ENCODE measurements at regions not wholly inside any gene's neighbourhood (a gene's known extent, or its start where the extent isn't known, plus 50 kb on each side); places are given as distances from the start of the nearest gene placed in this dataset.
"Not testable (repeated sequence)": the region's sequence is repeated elsewhere in the genome, so short reads cannot be mapped to it uniquely, and the experiment has no call there.

DNA sequence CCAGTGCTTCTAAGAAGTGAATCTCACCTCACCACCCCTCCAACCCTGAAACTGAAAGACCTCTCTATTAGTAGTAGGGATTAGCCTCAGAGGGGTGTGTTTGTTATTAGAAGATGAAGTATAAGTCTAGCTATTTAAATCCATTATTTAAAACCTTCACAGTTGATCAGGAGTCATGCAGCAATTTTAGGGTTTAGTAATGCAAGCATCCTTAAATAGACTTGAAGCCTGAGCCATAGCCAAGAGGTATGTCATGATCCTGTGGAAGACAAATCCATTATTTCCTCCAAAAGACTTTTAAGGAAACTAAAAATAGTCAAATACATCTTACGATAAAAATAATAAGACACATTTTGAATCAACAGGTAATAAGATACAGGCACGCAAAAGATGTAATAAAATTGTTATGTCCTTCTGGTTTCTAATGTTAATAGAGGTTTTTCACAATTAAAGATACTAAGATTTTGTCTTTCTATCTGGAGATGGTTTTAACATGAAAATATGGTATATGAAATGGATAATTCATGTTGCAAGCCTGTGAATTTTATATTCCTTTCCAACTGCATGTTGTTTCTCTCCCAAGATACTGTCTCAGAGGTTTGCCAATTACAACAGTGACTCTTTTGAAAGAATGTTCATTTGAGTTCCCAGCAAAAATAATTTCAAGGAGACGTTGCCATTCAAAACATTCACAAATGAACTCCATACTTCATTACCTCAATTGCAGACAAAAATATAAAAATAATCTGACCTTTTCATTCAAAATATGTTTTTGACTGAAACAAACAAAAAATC lies 68.0 kb downstream of the LUZP4 start:
- DNase-seq = no peak

DNA sequence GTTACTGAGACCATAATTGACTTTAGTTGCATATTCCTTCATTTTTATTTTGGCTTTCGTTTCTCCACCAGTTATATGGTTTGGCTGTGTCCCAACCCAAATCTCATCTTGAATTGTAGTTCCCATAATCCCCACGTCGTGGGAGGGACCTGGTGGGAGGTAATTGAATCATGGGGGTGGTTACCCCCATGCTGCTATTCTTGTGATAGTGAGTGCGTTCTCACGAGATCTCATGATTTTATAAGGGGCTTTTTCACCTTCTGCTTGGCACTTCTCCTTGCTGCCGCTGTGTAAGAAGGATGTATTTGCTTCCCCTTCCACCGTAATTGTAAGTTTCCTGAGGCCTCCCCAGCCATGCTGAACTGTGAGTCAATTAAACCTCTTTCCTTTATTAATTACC lies 70.0 kb downstream of the LUZP4 start:
- DNase-seq = not testable (repeated sequence)

DNA sequence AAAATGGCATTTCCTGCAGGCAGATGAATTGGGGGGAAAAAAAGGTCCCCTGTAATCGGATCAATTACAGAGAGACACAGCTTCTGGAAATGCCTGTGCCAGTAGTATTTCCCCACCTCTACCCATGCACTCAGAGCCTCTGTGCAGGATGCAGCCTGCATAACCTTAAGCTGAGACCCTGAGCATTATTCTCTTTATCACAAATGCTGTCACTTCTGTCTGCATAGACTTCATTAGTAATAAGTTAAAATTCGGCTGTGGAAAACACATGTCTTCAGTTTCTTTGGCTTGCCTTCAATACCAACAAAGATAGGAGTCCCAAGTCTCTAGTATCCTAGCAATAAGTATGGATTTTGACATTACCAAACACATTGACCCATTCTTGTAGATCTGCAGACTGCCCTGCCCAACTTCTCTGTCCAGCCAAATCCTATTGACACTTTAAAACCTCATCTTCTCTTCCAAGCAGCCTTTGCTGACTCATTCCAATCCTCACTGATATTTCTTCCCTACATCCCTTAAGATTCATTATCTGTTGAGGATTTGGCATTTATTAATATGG lies 70.8 kb downstream of the LUZP4 start:
- DNase-seq = no peak

DNA sequence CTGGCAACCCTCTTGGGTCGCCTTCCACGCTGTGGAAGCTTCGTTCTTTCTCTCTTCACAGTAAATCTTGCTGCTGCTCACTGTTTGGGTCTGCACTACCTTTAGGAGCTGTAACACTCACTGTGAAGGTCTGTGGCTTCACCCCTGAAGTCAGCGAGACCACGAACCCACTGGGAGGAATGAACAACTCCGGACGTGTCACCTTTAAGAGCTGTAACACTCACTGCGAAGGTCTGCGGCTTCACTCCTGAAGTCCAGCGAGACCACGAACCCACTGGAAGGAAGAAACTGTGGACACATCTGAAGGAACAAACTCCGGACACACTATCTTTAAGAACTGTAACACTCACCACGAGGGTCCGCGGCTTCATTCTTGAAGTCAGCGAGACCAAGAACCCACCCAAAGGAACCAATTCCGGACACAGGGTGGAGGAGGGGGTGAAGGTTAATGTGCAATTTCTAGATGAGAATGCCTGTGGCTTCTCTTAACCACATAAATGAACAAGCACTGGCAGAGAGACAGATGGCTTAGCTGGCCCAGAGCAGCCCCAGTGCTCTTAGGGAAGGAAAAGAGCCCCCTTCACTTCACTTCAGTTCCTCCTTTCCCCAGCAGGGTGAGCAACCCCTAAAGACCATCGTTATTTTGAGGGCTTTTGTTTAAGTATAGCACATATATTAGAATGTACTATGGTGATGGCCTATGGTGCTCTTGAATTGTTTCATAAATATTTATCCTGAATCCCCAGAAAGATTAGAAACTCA lies 73.0 kb downstream of the LUZP4 start:
- DNase-seq = no peak

DNA sequence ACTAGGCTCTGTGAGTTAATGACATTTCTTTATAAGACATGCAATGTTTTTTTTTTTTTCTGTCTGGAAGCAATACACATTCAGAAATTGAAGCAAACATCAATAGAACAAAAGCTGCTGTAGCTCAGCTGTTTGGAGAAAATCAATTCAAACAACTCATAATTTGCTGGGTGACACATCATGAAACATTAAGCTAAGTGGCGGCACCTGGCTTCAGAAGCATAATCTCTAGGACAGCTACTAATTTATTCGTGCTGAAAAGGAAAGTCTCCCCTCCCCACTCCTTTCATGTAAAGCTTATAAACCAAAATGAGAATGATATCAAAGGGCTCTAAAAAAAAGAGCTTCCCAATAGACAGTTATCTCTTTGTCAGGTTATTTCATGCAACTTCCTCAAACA lies 73.9 kb downstream of the LUZP4 start:
- DNase-seq = no peak

DNA sequence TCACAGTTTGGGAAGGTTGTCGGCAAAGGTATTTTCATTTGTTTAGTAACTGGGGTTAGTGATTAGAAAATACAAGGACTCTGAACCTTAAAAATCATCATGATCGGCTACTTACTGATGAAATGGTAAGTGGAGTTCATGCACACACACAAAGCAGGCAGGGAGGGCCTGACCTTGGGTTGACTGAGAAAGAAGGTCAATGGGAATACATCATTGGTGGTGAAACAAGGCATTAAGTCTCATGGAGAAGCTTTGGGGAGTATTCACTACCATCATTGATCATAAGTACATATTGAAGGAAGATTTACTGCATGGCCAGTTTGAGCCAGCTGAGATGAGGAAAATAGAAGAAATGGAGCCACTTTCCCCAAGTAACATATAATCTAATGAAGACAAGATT lies 74.4 kb downstream of the LUZP4 start:
- DNase-seq = no peak

DNA sequence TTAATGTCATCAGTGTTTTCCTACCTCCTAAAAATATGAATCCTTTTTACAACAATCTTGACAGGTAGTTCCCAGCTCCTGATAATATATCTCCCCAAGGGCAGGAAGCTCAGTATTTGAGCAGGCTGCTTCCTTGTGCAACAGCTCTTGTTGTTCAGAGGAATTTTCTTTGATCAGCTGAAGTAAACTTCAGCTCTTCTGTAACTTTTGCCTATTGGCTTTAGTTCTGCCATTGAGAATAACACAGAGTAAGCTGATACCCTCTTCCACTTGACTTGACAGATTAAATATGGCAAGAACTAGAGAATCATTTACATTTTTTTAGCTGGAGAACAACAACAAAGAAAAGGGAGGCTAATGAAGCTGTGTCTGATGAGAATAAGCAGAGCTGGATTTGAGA lies 75.2 kb downstream of the LUZP4 start:
- DNase-seq = no peak

DNA sequence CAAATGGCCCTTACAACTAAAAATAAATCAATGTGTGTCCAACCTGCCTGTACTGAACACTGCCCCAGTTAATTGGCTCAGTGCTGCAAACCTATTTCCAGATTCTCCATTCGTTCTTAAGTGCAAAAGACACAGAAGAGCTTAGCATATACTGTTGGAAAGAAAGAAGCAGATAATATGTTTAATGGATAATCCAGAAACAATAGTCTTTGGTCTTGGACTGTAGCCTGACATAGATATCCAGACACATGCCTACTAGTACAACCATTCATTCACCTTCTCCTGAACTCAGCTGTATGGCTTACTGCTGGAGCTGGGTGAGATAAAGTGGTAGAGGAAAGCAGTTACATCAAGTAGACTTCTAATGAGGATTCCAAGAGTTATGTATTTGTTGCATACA lies 77.0 kb downstream of the LUZP4 start:
- DNase-seq = no peak

DNA sequence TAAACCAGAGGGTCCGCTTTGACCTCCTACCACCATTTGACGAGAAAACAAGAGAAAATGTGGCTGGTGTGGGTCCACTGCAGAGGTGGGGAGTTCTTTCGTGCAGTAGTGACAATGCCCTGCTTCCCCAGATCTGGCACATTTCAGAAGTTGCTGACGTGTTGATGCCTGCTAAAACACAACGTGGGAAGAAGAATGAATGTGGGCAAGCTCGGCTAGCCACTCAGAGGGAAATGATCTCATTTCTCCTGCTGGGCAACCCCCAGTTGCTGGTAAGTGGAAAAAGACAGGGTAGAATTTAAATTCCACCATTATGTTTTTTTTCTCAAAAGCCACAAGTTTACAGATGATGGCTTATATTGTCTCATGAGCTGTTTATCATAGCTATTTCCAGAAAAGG lies 77.9 kb downstream of the LUZP4 start:
- no peak for DNase-seq

DNA sequence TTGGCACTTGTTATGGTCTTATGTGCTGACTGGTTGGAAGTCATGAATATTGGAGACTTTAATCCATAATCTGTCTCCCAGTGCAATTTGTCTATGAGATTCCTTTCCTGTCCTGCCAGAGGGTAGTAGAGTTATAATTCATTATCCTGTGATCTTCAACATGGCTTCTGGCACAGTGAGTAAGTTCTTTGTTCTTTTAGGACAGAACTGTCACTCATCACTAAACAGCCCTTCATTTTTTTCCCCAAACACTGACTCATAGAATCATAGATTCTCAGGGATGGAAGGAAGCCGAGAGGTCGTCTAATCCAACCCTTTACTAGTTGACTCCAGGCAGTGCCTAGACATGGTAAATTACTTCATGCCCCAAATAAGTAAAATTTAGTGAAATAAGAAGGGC lies 78.4 kb downstream of the LUZP4 start:
- DNase-seq = no peak

DNA sequence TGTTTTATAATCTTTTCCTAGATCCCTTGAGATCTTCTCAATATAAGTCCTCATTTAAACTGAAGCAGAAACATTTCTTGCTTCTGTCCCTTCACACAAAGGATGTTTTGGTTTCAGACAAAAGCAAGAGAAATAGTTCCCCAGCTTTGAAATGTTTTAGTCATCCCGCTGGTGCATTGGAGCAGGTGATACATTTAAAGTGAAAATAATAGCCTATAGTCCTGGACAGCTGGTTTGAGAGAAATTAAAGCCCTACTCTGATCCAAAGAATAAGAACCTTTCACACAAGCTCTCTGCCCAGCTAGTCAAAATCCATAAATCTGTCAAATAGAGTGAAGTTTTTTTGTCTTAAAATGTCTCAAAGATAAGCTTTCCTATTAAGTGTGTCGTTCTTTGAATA lies 79.4 kb downstream of the LUZP4 start:
- DNase-seq = no peak

DNA sequence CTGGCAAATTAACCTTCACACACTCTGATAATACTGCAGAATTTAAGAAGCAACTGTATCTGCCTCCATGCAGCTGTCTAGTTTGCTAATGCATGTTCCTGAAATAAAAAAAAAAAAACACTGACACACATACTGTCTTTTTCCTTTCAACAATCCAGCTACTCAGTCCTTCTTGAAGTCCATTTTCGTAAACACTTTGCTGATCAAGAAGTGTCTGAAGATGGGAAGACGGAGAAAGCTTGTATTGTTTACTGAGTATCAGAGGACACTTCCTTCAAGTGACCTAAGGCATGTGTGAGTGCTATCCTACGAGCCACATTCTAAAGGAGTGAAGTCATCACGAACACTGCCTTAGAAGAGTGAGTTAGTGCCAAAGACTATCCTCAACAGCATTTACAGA lies 82.6 kb downstream of the LUZP4 start:
- no peak for DNase-seq

DNA sequence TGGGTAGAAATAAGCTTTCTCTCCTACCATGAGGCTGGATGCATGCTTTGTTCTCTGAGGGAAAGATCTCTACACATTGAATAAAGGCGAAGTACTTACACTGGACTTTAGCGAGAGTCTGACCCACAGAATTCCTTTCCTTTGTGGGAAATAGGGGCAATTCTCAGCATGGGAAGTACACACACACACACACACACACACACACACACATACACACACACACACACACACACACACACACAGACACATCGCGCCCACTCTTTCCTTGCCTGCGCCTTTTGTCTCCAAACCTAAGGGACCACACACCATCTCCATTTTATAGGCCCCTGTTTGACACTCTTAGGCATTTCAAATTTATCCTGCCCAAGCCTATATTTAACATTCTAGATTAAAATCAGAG lies 83.8 kb downstream of the LUZP4 start:
- DNase-seq = no peak

DNA sequence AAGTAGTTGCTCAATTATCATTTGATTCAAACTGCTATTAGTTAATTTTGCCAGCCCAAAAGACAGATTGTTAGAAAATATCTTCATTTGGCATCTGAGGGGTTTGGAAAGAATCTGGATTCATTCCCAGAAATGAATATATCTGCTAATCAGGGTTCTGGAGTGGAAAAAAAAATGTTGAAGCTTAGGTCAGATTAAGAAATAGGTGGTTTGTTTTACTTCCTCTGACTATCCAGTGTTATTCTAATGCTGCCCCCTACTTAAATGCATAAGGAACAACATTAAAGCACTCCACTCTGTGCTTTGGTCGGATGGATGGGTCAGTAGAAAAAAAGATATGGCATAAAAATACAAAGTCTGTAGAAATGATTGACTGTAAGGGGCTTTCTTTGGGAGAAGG lies 89.0 kb downstream of the LUZP4 start:
- no peak for DNase-seq

DNA sequence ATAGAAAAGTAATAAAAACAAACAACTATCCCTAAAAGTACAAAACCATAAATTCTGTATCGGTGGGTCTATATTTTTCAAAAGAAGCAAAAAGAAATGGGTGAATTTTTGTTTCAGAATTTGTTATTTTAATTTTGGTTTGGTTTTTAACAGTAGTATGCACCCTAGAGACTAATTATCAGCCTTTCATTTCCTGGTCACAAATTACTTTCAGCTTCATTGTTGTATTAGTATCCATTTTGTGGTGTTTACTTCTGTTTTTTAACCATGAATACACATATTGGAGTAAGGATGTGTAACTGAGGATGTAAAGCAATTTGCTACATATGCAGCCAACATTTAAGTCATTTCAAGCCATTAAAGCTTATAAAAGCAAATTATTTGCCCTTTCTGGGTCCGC lies 97.8 kb downstream of the LUZP4 start:
- DNase-seq = no peak

DNA sequence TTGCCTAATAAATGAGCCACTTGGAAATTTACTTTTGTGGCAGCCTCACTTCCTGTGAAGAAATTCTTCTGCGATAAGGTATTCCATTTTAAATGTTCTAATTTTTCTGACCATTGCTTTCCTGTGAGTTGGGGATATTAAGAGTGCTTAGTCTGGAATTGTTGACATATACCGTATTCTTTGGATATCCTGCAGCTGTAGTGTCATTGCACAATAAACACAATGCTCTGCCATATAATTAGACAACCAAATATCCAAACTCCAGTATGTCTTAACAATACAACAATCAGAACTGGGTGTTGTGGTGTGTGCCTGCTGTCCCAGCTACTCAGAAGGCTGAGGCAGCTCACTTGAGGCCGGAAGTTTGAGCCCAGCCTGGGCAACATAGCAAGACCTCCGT lies 99.4 kb downstream of the LUZP4 start:
- no peak for DNase-seq

DNA sequence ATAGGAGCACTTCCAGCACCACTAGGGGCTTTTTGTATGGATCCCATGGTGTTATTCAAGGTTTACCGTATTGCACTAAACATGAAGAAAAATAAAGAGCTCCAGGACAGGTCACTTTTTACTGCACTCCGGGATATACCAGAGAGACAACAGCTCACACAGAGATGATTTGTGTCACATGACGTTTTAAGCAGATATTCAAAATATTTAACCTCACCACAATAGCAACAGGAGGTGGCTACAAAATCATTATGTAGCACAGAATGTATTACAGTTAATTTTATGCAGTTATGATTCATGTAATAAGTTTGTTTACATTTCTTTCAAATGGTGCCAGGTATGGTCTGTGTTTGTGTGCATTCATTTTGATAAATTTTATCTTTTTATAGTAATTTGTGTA lies 100.6 kb downstream of the LUZP4 start:
- DNase-seq = no peak

DNA sequence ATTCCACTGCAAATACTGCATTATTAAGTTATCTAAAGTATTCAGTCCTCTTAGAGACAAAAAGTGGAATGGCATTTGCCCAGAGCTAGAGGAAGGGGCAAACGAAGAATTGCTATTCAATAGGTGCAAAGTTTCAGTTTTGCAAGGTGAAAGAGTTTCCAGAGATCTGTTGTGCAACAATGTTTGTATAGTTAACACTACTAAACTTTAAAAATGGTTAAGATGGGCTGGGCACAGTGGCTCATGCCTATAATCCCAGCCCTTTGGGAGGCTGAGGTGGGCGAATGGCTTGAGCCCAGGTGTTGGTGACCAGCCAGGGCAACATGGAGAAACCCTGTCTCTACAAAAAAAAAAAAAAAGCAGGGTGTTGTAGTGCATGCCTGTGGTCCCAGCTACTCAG lies 102.5 kb downstream of the LUZP4 start:
- no peak for DNase-seq

DNA sequence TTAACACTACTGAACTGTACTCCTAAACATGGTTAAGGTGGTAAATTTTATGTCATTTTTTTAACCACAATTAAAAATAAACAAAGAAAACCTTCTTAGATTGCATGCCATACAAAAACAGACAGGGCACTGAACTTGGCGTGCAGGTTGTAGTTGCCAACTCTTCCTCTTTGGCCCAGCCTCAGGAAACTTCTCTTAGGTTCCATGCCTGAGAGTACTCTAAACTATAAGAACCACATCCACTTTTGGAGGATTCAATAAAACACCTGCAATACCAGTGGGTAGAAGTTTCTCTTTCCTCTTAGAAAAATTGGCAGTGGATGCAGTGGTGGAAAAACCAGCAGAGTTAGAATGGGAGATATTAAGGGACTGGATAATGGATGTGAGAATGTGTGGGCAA lies 103.4 kb downstream of the LUZP4 start:
- no peak for DNase-seq

DNA sequence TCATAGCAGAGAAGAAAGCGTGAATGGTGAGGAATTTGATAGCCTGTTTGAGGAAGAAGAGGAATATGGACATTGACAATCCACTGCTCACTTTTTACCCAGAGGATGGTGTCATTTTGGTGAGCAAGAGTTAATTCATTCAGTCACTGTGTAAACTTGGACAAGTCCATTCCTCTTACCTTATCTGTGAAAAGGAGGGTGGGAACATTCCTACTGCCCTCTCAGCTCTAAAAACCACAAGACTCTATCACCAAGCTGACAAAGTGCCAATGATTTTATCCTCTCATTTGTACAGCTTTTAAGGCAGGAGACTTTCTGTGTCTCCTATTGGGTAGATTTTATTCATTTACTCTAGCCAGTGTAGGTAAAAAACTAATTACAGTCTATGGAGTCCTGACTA lies 103.8 kb downstream of the LUZP4 start:
- DNase-seq = no peak

DNA sequence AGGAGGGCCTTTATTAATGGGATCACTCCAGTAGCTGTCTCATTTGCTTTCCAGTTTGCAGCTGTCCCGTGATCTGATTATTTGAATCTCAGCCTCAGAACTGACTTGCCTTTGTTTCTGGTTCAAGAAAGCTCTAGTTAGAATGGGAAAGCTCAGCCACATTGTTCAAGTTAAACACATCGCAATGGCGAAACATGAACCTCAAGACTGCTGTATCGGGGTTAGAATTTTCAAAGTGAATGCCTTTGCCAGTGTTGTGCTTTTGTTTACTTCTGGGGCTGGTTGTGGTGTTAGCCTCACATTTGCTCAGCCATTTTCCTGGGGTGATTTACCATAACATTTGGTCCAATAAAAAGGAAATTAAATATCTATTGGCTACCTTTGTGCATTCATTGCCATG lies 105.3 kb downstream of the LUZP4 start:
- not testable (repeated sequence) for DNase-seq

DNA sequence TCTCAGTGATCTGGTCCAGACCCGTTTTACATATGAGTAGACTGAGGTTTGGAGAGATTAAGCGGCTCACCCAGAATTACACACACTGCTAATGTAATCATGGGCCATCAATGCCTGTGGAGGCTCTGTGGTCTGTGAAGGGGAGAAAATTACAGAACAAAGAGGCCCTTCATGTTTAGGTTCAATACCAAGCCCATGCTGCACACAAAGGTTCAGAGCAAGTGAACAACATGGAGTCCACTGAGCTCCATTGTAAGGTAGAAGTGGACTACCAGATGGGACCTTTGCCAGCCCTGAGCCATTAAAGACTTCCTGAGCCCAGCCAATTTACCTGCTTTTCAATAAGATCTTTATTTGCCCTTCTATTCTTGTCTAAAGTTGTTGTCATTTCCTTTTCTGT lies 109.8 kb downstream of the LUZP4 start:
- no peak for DNase-seq

DNA sequence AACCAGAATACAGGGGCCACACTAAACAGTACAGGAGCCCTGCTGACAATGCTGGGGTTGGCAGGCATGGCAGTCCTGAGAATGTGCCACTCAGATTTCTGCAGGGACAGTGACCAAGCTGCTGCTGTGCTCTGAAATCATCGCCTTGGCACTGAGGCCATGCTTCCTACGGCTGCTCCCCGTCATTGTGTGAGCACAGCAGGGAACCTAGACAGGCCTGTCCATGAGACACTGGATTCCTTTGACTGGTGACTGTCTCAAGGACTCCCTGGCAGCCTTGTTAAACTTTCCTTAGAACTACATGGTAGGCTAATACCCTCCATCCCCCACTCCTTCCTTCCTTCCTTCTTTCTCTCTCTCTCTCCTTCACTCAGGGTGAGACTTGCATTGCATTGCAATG lies 111.4 kb downstream of the LUZP4 start:
- DNase-seq = no peak

DNA sequence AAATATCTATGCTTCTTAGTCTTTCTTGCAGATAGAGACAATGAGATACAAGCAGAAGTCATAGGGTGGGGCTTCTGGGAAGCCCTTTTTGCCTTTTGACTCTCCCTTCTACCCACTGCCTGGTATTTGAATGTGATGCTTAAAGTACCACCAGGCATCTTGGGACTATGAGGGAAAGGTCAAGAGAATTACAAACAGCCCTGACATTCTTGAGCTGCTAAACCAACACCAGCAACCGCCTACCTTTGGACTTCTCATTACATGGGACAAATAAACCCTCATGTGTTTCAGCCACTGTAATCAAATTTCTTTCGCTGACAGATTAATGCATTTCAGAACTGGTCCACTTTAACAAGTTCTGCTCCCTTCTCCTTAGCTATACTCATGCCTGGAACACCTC lies 112.8 kb downstream of the LUZP4 start:
- no peak for DNase-seq

All from CD4-positive, alpha-beta T cell treated with Interleukin-1 beta for 1 hour (primary cell).